Smooth muscle cell (in vitro differentiated cells): ENCODE measurements at regions not wholly inside any gene's neighbourhood (a gene's known extent, or its start where the extent isn't known, plus 50 kb on each side); places are given as distances from the start of the nearest gene placed in this dataset.

Source experiments
- DNase-seq: peaks from one replicate; lab custom pipeline; 2025; ENCODE audit not compliant: unreplicated experiment; lab: John Stamatoyannopoulos, UW
- H2AFZ ChIP-seq: fragments of 200-600 bp; sonication (generic); 2 replicates; pipeline ENCODE4 v1.6.0; 2016; ENCODE audit warnings: antibody characterized with exemption, low read depth, mild to moderate bottlenecking
- H3F3A ChIP-seq: fragments of 200-600 bp; sonication (generic); 2 replicates; pipeline ENCODE4 v1.6.0; 2017; ENCODE audit warnings: antibody characterized with exemption, low read depth
- H3K27ac ChIP-seq: fragments of 200-600 bp; sonication (generic); 2 replicates; pipeline ENCODE4 v1.5.1; 2016; ENCODE audit warnings: low read depth, mild to moderate bottlenecking
- H3K27me3 ChIP-seq: fragments of 200-600 bp; sonication (generic); 2 replicates; pipeline ENCODE4 v1.6.1; 2016; ENCODE audit warnings: low read depth, mild to moderate bottlenecking
- H3K36me3 ChIP-seq: fragments of 200-600 bp; sonication (generic); 2 replicates; pipeline ENCODE4 v1.5.1; 2016; ENCODE audit warnings: low read depth
- H3K4me1 ChIP-seq: fragments of 200-600 bp; sonication (generic); 2 replicates; pipeline ENCODE4 v1.5.1; 2016; ENCODE audit warnings: low read depth
- H3K4me2 ChIP-seq: fragments of 200-600 bp; sonication (generic); 2 replicates; pipeline ENCODE4 v1.6.0; 2016; ENCODE audit warnings: mild to moderate bottlenecking
- H3K4me3 ChIP-seq: fragments of 200-600 bp; sonication (generic); 2 replicates; pipeline ENCODE4 v1.5.1; 2016; ENCODE audit warnings: mild to moderate bottlenecking
- H3K79me2 ChIP-seq: fragments of 200-600 bp; sonication (generic); 2 replicates; pipeline ENCODE4 v1.6.0; 2016; ENCODE audit warnings: low read depth, mild to moderate bottlenecking
- H3K9ac ChIP-seq: fragments of 200-600 bp; sonication (generic); 2 replicates; pipeline ENCODE4 v1.6.0; 2016; ENCODE audit warnings: low read depth
- H3K9me3 ChIP-seq: fragments of 200-600 bp; sonication (generic); replicated peaks from 2 replicates; pipeline ENCODE4 v1.5.1; 2016; ENCODE audit warnings: low read depth
- H4K20me1 ChIP-seq: fragments of 200-600 bp; sonication (generic); 2 replicates; pipeline ENCODE4 v1.6.0; 2016; ENCODE audit warnings: low read depth
- CTCF ChIP-seq: fragments of 200-600 bp; sonication (generic); IDR thresholded peaks from 2 replicates; pipeline ENCODE4 v1.5.1; 2017; ENCODE audit warnings: borderline replicate concordance, mild to moderate bottlenecking, antibody characterized with exemption; ENCODE audit not compliant: insufficient read depth, poor library complexity, severe bottlenecking
- WGBS: methylation state at CpG from one replicate; pipeline ENCODE4 v1.1.7; 2016; ENCODE audit warnings: low lambda C conversion rate; 5-methylcytosine and 5-hydroxymethylcytosine counted together

DNA sequence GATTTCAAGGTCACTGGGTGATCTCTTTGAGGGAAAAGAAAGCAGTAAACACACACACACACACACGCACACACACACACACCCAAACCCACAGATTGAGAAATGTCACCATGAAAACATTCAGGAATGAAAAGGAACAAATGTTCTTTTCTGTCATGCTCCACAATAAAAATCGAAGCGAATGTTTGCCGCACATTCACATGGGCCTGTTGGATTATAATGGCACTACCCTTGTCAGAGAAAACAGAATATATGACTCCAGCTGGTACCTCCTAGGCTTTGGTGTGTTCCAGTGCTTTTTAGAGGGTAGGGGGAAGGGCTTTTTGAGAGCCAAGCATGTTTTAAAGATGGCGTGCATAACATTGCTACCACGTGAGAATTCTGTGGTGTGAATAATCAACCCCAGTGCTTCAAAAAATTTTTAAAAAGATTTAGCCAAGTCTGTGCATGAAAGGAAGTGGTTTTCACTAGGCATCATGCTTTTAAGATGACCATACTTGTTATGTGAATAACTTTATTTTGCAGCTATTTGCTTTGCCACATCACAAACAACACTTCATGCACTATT lies 120.8 kb upstream of the ZNF608 start:
- H3K79me2 ChIP-seq = no peaks in the 10 kb centered on the region
- no peaks in the 10 kb centered on the region for H3K27me3 ChIP-seq
- H3F3A ChIP-seq = peaks cover 9% of the 10 kb centered on the region
- H3K4me2 ChIP-seq = peak overlapping the region; percentile 63
- DNase-seq = no peak
- no peak overlapping the region for H3K4me3 ChIP-seq
- no peaks in the 10 kb centered on the region for H3K9me3 ChIP-seq
- H2AFZ ChIP-seq = no peak overlapping the region
- H3K27ac ChIP-seq = peak overlapping the region; percentile 87
- no peak for TF ChIP-seq CTCF
- H4K20me1 ChIP-seq = no peaks in the 10 kb centered on the region
- H3K9ac ChIP-seq = no peak overlapping the region
- H3K36me3 ChIP-seq = no peaks in the 10 kb centered on the region
- H3K4me1 ChIP-seq = peaks cover 26% of the 10 kb centered on the region
- WGBS = 42% methylated on average over 6 of the region's 6 CpGs

- peak overlapping the region; percentile 3 for H2AFZ ChIP-seq
- DNase-seq = no peak
- H3K4me3 ChIP-seq = no peak overlapping the region
- 57% methylated on average over 2 of the region's 2 CpGs for WGBS
- peaks cover 28% of the 10 kb centered on the region for H3K4me1 ChIP-seq
- no peaks in the 10 kb centered on the region for H3K36me3 ChIP-seq
- peak overlapping the region; percentile 87 for H3K27ac ChIP-seq
- peak overlapping the region; percentile 10 for H3K9ac ChIP-seq
- TF ChIP-seq CTCF = no peak
- no peaks in the 10 kb centered on the region for H3K27me3 ChIP-seq
- no peaks in the 10 kb centered on the region for H3K79me2 ChIP-seq
- no peaks in the 10 kb centered on the region for H3K9me3 ChIP-seq
- H3K4me2 ChIP-seq = peak overlapping the region; percentile 63
- H4K20me1 ChIP-seq = no peaks in the 10 kb centered on the region
- H3F3A ChIP-seq = peaks cover 9% of the 10 kb centered on the region
Measured at GRCh38 chr5:124868676-124869075, 122.2 kb upstream of the ZNF608 start.

GRCh38 chr5:124869426-124870033 lies 123.1 kb upstream of the ZNF608 start:
- H3F3A ChIP-seq = peaks cover 9% of the 10 kb centered on the region
- H3K27ac ChIP-seq = peak overlapping the region; percentile 87
- H3K27me3 ChIP-seq = no peaks in the 10 kb centered on the region
- no peaks in the 10 kb centered on the region for H3K36me3 ChIP-seq
- H3K79me2 ChIP-seq = no peaks in the 10 kb centered on the region
- no peak for TF ChIP-seq CTCF
- no peak for DNase-seq
- H3K4me3 ChIP-seq = no peak overlapping the region
- H2AFZ ChIP-seq = no peak overlapping the region
- H3K9ac ChIP-seq = no peak overlapping the region
- H3K4me1 ChIP-seq = peaks cover 28% of the 10 kb centered on the region
- H4K20me1 ChIP-seq = no peaks in the 10 kb centered on the region
- H3K4me2 ChIP-seq = peak overlapping the region; percentile 63
- 27% methylated on average over 2 of the region's 2 CpGs for WGBS
- H3K9me3 ChIP-seq = no peaks in the 10 kb centered on the region

GRCh38 chr5:124870070-124870469 lies 123.6 kb upstream of the ZNF608 start:
- H2AFZ ChIP-seq = no peak overlapping the region
- no peak overlapping the region for H3K9ac ChIP-seq
- WGBS = 6% methylated on average over 2 of the region's 2 CpGs
- H4K20me1 ChIP-seq = no peaks in the 10 kb centered on the region
- peaks cover 9% of the 10 kb centered on the region for H3F3A ChIP-seq
- H3K27me3 ChIP-seq = no peaks in the 10 kb centered on the region
- H3K79me2 ChIP-seq = no peaks in the 10 kb centered on the region
- H3K4me3 ChIP-seq = no peak overlapping the region
- no peak for DNase-seq
- peak overlapping the region; percentile 87 for H3K27ac ChIP-seq
- TF ChIP-seq CTCF = no peak
- no peaks in the 10 kb centered on the region for H3K36me3 ChIP-seq
- H3K9me3 ChIP-seq = no peaks in the 10 kb centered on the region
- peak overlapping the region; percentile 63 for H3K4me2 ChIP-seq
- H3K4me1 ChIP-seq = peaks cover 28% of the 10 kb centered on the region
